Stimulated activated CD4-positive, alpha-beta T cell treated with anti-CD3 and anti-CD28 coated beads, TNF-alpha, amount 100 ng/mL, for 48 hours (primary cell): ENCODE measurements at regions not wholly inside any gene's neighbourhood (a gene's known extent, or its start where the extent isn't known, plus 50 kb on each side); places are given as distances from the start of the nearest gene placed in this dataset.

Experiments used
- DNase-seq, 3 donors: peaks; one replicate each; pipeline ENCODE4 v3.0.0-alpha.2; 2020; ENCODE audit warnings: low read depth in 3 of 3

GRCh38 chr19:16000024-16000663 is 51.3 kb downstream of the OR10H4 start:
- no peak for DNase-seq

- peak; percentile 6 to 27 (median 21) for DNase-seq
Observed at GRCh38 chr19:16001481-16002312, 52.9 kb downstream of the OR10H4 start.

GRCh38 chr19:16002406-16003384 is 53.9 kb downstream of the OR10H4 start:
- no peak for DNase-seq

- no peak for DNase-seq
Observed at GRCh38 chr19:16003391-16003790, 54.6 kb downstream of the OR10H4 start.

- DNase-seq = no peak
Observed at GRCh38 chr19:16005925-16006324, 57.1 kb downstream of the OR10H4 start.

- DNase-seq = no peak
Observed at GRCh38 chr19:16012552-16012951, 63.7 kb upstream of the TPM4 start.

GRCh38 chr19:16013181-16013850 is 63.0 kb upstream of the TPM4 start:
- DNase-seq = no peak

- no peak for DNase-seq
Observed at GRCh38 chr19:16013851-16014840, 62.1 kb upstream of the TPM4 start.

- no peak for DNase-seq
Observed at GRCh38 chr19:16014923-16015804, 61.1 kb upstream of the TPM4 start.

- DNase-seq = no peak
Observed at GRCh38 chr19:16015805-16016173, 60.5 kb upstream of the TPM4 start.

- no peak for DNase-seq
Observed at GRCh38 chr19:16016226-16017137, 59.8 kb upstream of the TPM4 start.

GRCh38 chr19:16017138-16017490 is 59.2 kb upstream of the TPM4 start:
- DNase-seq = no peak

GRCh38 chr19:16018106-16018755 is 58.1 kb upstream of the TPM4 start:
- DNase-seq = no peak

- no peak for DNase-seq
Observed at GRCh38 chr19:16018801-16019551, 57.3 kb upstream of the TPM4 start.

- no peak for DNase-seq
Observed at GRCh38 chr19:16019691-16020448, 56.4 kb upstream of the TPM4 start.

- DNase-seq = no peak
Observed at GRCh38 chr19:16021796-16022195, 54.5 kb upstream of the TPM4 start.
